Urinary bladder (tissue), 3 donors: ENCODE measurements at regions not wholly inside any gene's neighbourhood (a gene's known extent, or its start where the extent isn't known, plus 50 kb on each side); places are given as distances from the start of the nearest gene placed in this dataset.

Source experiments
- DNase-seq: peaks from one replicate; pipeline ENCODE4 v3.0.0-alpha.2; 2015; ENCODE audit errors: extremely low spot score
- H3K27ac ChIP-seq: one replicate; pipeline ENCODE4 v1.5.1; 2013; ENCODE audit warnings: low read depth, mild to moderate bottlenecking, moderate library complexity
- H3K36me3 ChIP-seq: one replicate; pipeline ENCODE4 v1.6.1; 2013; ENCODE audit warnings: mild to moderate bottlenecking, moderate library complexity; ENCODE audit not compliant: insufficient read depth
- H3K4me1 ChIP-seq: one replicate; pipeline ENCODE4 v1.6.1; 2013; ENCODE audit warnings: mild to moderate bottlenecking, moderate library complexity; ENCODE audit not compliant: insufficient read depth
- H3K4me3 ChIP-seq: one replicate; pipeline ENCODE4 v1.5.1; 2013; ENCODE audit warnings: low read depth, low read length
- WGBS: extraction: QIAGEN DNeasy Blood & Tissue Kit; methylation state at CpG from one replicate; pipeline ENCODE4 v1.1.7; 2013; 5-methylcytosine and 5-hydroxymethylcytosine counted together
- donor health status: healthy with polysubstance abuse.
- donor health status: healthy.

DNA sequence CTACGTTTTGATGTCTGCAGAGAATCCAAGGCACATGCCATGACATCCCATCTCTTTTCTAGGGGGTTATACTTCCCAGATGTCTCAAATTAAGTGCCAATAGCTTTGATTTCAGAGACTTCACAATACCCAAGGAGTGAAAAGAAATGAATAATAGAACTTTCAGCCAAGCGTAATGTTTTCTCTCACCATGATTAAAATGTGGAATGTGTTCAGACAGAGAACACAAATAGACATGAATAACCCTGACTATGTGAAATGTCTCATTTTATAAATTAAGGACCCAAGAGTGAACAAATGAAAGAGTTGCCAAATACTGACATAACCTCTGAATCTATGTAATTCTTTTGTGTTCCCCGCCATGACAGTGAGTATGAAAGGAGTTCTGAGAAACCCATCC lies 123.6 kb upstream of the GAP43 start:
- Histone ChIP-seq H3K36me3 (no peaks in the 10 kb centered on the region), H3K27ac (no peak overlapping the region), H3K4me3 (no peak overlapping the region), H3K4me1 (no peaks in the 10 kb centered on the region)
- DNase-seq = no peak
- WGBS = 95% methylated on average over 3 of the region's 3 CpGs

DNA sequence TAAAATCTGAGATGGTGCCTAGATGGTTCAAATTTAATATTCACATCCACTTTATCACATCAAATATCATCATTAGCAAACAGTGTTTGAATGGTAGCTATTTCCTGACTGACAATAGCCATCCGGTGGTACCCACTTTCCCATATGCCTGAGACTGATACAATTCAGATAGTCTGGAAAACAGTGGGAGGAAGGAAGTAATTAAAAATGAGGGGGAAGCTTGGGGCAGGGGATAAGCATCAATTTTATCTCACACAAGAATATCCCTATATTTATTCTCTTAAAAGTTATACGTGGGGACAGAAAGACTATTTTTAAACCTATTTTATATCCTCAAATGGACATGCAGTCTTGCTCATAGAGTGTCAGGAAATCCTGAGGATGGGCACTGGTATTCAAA lies 122.5 kb upstream of the GAP43 start:
- DNase-seq = no peak
- H3K27ac ChIP-seq = no peak overlapping the region
- 24% methylated on average over 2 of the region's 2 CpGs for WGBS

DNA sequence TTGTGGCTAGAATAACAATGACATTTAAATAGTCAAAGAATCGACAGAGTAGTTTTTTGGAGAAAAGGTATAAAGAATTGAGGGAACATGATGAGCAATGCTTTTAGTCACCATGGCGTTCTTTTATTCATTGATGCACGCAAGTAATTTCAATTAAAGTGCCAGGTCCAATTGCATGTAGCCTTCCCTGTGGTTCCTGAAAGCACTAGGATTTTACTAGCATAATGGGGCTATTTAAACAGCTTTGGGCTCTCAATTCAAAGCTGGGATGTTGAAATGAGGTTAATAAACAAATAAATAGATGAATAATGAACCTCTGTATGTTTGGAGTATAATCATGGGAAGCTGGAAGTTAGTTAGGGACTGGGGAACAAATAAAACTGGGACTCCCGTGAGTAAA lies 121.2 kb upstream of the GAP43 start:
- no peak for DNase-seq
- Histone ChIP-seq H3K4me1 (no peaks in the 10 kb centered on the region), H3K36me3 (no peaks in the 10 kb centered on the region), H3K4me3 (no peak overlapping the region), H3K27ac (no peak overlapping the region)
- 85% methylated on average over 4 of the region's 4 CpGs for WGBS

More for the DNA sequence above, 122.5 kb upstream of the GAP43 start:
- H3K4me3 ChIP-seq = no peak overlapping the region
- no peaks in the 10 kb centered on the region for H3K4me1 ChIP-seq
- H3K36me3 ChIP-seq = no peaks in the 10 kb centered on the region

DNA sequence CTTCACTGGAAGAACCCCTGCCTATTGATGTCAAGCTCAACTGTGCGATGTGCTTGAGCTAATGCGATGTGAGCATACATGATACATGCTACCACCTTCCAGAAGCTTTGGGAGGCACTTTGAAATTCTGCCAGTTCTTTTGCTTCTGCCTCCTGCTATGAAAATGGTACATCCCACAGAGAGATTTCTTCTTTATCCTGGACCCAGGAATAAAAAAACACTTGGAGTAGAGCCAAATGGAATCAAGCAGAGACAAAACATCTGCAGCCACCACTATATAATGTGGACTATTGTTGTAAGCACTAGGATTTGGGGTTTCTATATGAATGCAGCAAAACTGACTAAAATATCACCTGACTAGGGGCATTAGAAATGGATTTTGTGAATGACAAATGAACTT lies 119.9 kb upstream of the GAP43 start:
- no peak for DNase-seq

DNA sequence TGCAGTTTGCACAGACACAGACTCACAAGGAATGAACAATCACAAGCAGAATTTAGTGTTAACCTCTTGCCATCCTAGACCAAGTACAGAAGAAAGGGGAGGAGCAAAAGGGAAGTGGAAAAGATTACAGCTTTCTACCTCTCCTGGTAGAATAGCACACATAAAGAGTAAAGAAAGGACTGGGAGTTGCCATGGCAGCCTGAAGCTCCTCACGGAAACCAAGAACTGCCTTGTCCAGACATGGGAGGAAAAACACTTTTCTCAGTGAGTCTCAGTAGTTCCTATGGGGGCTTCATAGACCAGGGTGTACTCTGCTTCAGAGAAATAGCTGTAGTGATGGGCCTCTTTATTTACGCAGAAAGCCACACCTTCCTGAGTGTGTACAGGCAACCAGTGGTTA lies 114.7 kb upstream of the GAP43 start:
- H3K4me1 ChIP-seq = no peaks in the 10 kb centered on the region
- no peak for DNase-seq
- WGBS = 78% methylated on average over 2 of the region's 2 CpGs
- no peak overlapping the region for H3K4me3 ChIP-seq
- no peak overlapping the region for H3K27ac ChIP-seq
- no peaks in the 10 kb centered on the region for H3K36me3 ChIP-seq

More for the DNA sequence above, 119.9 kb upstream of the GAP43 start:
- WGBS = 42% methylated on average over 2 of the region's 2 CpGs
- no peaks in the 10 kb centered on the region for H3K4me1 ChIP-seq
- no peaks in the 10 kb centered on the region for H3K36me3 ChIP-seq
- no peak overlapping the region for H3K4me3 ChIP-seq
- H3K27ac ChIP-seq = no peak overlapping the region

DNA sequence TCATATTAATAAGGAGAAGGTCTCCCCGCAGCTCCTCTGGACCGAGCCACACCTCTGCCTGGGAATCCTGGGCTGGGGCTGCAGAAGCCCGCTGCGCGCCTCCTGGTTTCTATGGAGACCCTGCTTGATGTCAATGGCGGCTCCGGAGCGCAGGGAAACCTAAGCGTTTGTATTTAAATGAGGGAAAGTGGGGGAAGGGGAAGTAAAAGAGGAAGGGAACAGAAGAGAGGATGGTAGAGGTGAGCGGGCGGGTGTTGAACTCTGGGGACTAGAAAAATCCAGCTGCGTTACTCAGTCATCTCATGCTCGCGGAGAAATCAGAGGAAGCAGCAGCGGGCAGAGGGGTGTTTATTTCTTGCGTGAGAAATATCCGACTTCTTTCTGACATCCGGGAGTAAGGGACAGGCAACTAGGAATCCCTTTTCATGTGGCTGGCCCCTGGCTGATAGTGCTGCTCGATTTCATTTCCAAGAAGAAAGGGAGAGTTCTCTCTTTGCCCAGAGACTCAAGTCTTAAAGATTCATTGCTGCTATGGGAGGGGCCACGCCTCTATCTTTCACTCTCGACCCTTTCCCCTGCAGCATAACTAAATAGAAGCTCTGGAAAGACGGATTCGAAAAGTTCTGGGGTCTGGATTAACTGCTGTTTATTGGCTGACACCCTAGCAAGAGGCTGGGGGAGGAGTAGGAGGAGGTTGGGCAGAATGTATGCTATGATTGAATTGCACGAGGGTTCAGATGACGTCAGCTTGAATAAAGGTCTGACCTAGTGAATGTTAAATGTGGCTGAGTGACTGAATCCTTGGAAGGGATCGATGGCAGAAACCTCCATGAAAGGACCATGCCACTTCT lies 110.5 kb upstream of the GAP43 start:
- Histone ChIP-seq H3K4me1 (no peaks in the 10 kb centered on the region), H3K36me3 (no peaks in the 10 kb centered on the region), H3K4me3 (peak overlapping the region; percentile 35), H3K27ac (no peak overlapping the region)
- peak; percentile 52 for DNase-seq
- under 1% methylated on average over 26 of the region's 26 CpGs for WGBS

DNA sequence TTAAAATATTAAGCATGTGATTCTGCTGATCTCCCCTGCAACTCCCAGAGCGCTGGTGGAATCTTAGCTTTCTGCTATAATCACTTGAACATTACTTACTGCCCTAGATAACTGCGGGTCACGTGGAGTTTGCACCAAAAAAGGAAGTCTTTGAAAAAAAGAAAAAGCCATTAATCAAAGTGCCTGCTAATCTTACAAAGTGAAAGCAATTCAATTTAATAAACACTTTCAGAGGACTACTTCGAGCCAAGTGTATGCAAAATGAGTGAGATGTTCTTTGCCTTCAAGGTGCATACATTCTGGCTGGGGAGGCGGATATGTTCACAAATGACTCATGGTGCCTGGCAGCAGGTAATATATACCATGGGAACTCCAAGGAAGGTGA lies 109.9 kb upstream of the GAP43 start:
- H3K4me3 ChIP-seq = peak overlapping the region; percentile 35
- no peaks in the 10 kb centered on the region for H3K36me3 ChIP-seq
- H3K4me1 ChIP-seq = no peaks in the 10 kb centered on the region
- no peak overlapping the region for H3K27ac ChIP-seq
- no peak for DNase-seq
- 32% methylated on average over 5 of the region's 5 CpGs for WGBS

DNA sequence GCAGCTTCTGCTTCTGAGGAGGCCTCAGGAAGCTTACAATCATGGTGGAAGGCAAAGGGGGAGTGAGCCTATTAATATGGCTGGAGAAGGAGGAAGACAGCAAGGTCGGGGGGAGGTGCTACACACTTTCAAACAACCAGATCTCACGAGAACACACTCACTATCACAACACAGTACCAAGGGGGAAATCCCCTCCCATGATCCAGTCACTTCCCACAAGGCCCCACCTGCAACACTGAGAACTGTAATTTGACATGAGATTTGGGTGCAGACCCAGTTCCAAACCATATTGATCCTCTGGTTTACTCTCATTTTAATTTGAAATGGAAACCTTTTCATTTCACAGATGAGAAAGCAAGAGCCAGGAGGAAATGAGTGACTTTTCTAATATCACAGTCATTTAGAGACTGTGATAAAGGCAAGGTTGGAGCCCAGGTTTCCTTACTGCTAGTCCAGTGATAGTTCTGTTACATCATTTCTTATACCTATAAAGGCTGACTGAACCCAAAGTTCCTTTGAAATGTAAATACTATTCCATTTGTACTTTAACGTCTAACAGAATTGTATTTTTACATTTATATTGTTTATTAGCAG lies 105.8 kb upstream of the GAP43 start:
- 75% methylated on average over 3 of the region's 3 CpGs for WGBS

DNA sequence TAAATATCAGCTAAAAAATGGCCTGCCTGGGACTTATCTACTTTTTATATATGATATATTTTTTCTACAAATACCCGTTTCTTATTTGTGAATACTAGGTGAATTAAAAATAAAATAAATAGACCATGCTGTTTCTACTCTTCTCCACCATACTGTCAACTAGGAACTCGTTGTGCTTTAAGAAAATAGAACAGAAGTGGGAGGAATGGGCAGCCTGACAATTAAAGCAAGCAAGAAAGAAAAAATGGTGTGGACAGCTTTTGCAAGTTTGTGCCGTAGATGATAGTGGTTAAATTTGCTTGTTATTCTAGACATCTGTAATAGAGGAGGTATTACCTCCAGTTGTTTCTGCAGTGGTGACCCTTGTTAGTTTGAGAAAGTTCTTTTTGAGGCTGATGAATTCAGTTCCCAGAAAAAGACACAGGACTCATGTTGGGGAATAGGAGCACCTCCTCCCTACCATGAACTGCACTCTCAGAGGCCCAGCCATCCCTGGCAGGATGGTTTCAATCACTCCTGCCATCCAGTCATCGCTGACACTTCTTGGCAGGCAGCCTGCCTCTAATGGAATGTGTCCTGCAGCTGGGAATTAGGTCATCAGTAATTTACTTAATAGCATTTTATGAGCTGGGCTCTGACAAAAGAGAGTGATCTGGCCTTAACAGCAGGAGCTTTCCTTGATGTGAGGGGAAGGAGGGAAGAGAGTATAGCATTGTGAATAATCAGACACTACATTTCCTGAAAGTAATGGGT lies 105.0 kb upstream of the GAP43 start:
- Histone ChIP-seq H3K27ac (no peak overlapping the region), H3K4me1 (no peaks in the 10 kb centered on the region), H3K4me3 (no peak overlapping the region), H3K36me3 (no peaks in the 10 kb centered on the region)
- DNase-seq = peak; percentile 54
- WGBS = 53% methylated on average over 4 of the region's 4 CpGs

More for the DNA sequence above, 105.8 kb upstream of the GAP43 start:
- Histone ChIP-seq H3K36me3 (no peaks in the 10 kb centered on the region), H3K27ac (no peak overlapping the region), H3K4me1 (no peaks in the 10 kb centered on the region), H3K4me3 (no peak overlapping the region)
- no peak for DNase-seq

DNA sequence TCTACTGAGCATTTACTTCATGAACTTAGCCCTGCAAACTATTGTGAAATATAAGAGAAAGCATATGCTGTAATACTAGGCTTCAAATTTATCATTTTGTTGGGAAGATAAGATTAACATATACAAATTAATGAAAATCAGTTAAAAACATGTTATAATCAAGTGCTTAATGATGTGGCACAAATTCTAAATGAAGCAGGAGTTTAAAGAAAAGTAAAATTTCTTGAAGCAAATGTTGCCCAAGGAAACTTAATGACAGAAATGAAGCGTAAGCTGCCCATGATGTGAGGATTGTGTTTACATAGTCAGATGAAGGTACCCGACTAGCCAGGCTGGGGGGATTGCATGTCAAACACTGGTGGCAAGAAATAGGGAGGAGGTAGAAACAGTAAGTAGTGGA lies 103.1 kb upstream of the GAP43 start:
- no peak overlapping the region for H3K4me3 ChIP-seq
- DNase-seq = no peak
- no peaks in the 10 kb centered on the region for H3K4me1 ChIP-seq
- H3K27ac ChIP-seq = no peak overlapping the region
- 69% methylated on average over 2 of the region's 2 CpGs for WGBS
- H3K36me3 ChIP-seq = no peaks in the 10 kb centered on the region

DNA sequence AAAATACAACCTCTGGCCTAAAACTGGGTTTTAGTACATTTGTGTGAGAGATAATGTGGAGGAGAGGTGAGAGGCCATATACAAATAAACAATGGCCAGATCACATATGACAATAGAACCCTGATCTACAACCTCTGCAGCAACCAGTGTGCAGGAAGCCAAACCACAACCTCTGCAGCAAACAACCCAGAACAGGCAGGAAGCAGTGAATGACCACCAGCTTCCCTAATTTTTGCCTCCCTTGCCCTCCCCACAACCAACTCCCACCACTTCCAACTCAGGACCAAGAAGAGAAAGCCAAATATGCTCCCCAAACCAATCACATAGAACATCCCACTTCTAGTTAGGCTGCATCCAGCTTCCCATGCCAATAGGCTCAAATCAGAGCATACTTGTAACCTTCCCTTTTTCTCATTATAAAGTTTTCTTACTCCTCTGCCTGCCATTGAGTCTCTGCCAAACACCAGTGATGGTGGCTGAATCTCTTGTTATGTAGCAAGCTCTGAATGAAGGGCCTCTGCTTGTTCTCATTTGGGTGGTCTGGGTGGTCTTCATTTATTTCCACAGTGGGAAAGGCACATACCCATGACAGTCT lies 102.6 kb upstream of the GAP43 start:
- no peak for DNase-seq

DNA sequence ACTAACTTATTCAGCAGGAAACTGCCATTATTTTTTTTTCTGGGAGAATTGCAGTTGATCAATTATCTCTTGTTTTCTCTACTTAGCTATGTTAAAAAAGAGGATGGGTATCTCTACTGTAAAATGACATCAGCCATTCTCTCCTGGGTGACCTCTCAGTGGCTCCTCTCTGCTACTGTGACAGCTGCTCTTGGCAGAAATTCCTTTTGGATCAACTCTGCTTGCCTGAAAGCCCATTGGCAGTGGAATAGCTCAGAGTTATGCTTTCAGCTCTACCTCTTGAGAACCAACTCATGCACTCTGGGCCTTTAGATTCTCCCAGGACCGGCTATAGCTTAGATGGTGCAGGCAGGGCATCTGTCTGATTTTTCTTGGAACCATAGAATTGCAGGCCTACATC lies 99.9 kb upstream of the GAP43 start:
- no peaks in the 10 kb centered on the region for H3K36me3 ChIP-seq
- H3K27ac ChIP-seq = no peak overlapping the region
- H3K4me1 ChIP-seq = no peaks in the 10 kb centered on the region
- no peak overlapping the region for H3K4me3 ChIP-seq
- DNase-seq = no peak
- 83% methylated on average over 1 of the region's 1 CpG for WGBS

More for the DNA sequence above, 102.6 kb upstream of the GAP43 start:
- Histone ChIP-seq H3K27ac (no peak overlapping the region), H3K4me3 (no peak overlapping the region), H3K4me1 (no peaks in the 10 kb centered on the region), H3K36me3 (no peaks in the 10 kb centered on the region)

DNA sequence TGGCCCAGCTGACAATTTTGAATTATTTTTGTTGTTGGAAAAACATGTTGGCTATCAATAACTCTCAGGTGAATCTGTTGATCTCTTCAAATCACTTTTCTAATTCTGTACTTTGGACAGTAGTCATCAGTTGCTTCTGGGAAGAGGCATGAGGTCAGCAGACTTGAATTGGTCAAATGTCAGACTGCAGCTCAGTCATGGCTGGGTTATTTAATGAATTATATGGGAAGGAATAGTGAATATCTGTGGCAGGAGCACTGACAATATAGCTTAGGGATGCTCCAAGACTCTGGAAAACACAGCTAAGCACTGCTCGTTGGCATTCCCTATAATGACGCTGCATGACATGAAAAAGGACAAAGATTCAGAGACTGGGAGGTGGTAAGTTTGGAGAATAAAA lies 98.8 kb upstream of the GAP43 start:
- Histone ChIP-seq H3K36me3 (no peaks in the 10 kb centered on the region), H3K27ac (no peak overlapping the region), H3K4me1 (no peaks in the 10 kb centered on the region), H3K4me3 (no peak overlapping the region)
- no peak for DNase-seq
- WGBS = 45% methylated on average over 2 of the region's 2 CpGs
